ENCODE measurements at regions not wholly inside any gene's neighbourhood (a gene's known extent, or its start where the extent isn't known, plus 50 kb on each side); places are given as distances from the start of the nearest gene placed in this dataset.

DNA sequence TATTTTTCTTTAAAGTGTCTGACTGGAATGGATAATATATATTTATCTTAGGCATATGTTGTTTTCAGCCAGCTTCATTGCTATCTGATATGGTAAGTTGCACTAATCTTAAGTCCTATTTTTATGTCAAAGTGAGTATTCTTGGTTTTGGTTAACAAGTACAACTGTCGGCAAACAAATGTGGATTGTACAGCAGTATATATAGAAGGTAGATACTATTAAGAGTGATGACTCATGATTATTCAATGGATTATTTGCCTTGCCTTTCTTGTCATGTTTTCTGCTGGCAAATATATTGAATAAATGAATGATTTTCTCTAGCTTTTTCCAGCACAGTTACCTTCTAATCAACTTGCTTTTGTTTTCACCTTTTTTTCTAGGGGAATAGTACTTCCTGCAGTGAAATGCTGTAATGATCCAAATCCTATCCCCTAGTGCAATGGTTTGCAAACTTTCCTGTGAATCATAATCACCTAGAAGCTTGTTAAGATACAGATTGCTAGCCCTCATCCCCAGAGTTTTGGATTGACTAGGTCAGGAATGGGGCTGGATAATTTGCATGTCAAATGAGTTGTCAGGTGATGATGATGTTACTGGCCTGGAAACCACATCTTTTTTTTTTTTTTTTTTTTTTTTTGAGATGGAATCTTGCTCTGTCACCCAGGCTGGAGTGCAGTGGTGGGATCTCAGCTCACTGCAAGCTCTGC, 60.8 kb upstream of the ARRDC3 start:
- Histone ChIP-seq H3K27ac (no peak overlapping the region), H3K36me3 (no peaks in the 10 kb centered on the region), H3K9me3 (no peaks in the 10 kb centered on the region), H3K4me1 (no peaks in the 10 kb centered on the region), H3K27me3 (no peaks in the 10 kb centered on the region), H3K4me3 (no peak overlapping the region)
- TF ChIP-seq, protein P1, sequence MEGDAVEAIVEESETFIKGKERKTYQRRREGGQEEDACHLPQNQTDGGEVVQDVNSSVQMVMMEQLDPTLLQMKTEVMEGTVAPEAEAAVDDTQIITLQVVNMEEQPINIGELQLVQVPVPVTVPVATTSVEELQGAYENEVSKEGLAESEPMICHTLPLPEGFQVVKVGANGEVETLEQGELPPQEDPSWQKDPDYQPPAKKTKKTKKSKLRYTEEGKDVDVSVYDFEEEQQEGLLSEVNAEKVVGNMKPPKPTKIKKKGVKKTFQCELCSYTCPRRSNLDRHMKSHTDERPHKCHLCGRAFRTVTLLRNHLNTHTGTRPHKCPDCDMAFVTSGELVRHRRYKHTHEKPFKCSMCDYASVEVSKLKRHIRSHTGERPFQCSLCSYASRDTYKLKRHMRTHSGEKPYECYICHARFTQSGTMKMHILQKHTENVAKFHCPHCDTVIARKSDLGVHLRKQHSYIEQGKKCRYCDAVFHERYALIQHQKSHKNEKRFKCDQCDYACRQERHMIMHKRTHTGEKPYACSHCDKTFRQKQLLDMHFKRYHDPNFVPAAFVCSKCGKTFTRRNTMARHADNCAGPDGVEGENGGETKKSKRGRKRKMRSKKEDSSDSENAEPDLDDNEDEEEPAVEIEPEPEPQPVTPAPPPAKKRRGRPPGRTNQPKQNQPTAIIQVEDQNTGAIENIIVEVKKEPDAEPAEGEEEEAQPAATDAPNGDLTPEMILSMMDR (IDR thresholded peaks at IDR 0.05): no peak
- DNase-seq: no peak
- intact Hi-C loops (cut with DNase I; ENCODE audit: low total_unique reads): no loop called here

- Histone ChIP-seq H3K4me1 (no peaks in the 10 kb centered on the region), H3K27ac (no peak overlapping the region), H3K36me3 (no peaks in the 10 kb centered on the region), H3K9me3 (no peaks in the 10 kb centered on the region), H3K27me3 (no peaks in the 10 kb centered on the region), H3K4me3 (no peak overlapping the region)
- intact Hi-C loops (cut with DNase I; ENCODE audit: low total_unique reads): no loop called here
- no peak for DNase-seq
- TF ChIP-seq, protein P1 (IDR thresholded peaks at IDR 0.05): no peak
Observed at GRCh38 chr5:91443023-91443422, 59.9 kb upstream of the ARRDC3 start.

- Histone ChIP-seq H3K4me3 (no peak overlapping the region), H3K4me1 (no peaks in the 10 kb centered on the region), H3K27me3 (no peaks in the 10 kb centered on the region), H3K36me3 (no peaks in the 10 kb centered on the region), H3K9me3 (no peaks in the 10 kb centered on the region), H3K27ac (no peak overlapping the region)
- TF ChIP-seq, protein P1 (IDR thresholded peaks at IDR 0.05): no peak
- intact Hi-C loops (cut with DNase I; ENCODE audit: low total_unique reads): no loop called here
- DNase-seq: no peak
Observed at GRCh38 chr5:91441082-91441481, 58.0 kb upstream of the ARRDC3 start.

GRCh38 chr5:91438871-91439270, 55.8 kb upstream of the ARRDC3 start:
- Histone ChIP-seq H3K27ac (no peak overlapping the region), H3K9me3 (no peaks in the 10 kb centered on the region), H3K27me3 (no peaks in the 10 kb centered on the region), H3K36me3 (no peaks in the 10 kb centered on the region), H3K4me3 (no peak overlapping the region), H3K4me1 (no peaks in the 10 kb centered on the region)
- intact Hi-C loops (cut with DNase I; ENCODE audit: low total_unique reads): no loop called here
- no peak for DNase-seq
- TF ChIP-seq, protein P1 (IDR thresholded peaks at IDR 0.05): no peak

DNA sequence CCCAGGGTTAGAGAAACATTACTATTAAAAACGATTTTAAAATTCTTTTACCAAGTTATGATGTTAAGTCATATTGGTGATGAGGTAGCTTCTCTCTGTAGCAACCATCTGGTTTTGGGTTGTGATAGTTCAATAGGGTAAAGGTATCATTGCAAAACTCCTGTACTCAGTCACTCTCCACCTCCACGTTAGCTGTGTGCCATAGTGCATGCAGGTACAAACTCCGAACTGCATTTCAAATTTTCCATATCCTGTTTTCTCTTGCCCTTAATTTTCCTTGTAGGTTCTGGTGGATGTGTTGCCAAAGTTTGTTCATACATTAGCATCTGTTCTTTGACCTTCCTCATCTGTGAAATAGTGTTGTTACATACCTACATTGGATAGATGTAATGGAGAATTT, 53.1 kb upstream of the ARRDC3 start:
- TF ChIP-seq, protein P1 (IDR thresholded peaks at IDR 0.05): no peak
- Histone ChIP-seq H3K9me3 (no peaks in the 10 kb centered on the region), H3K36me3 (no peaks in the 10 kb centered on the region), H3K27ac (no peak overlapping the region), H3K27me3 (no peaks in the 10 kb centered on the region), H3K4me3 (no peak overlapping the region), H3K4me1 (no peaks in the 10 kb centered on the region)
- DNase-seq: no peak
- intact Hi-C loops (cut with DNase I; ENCODE audit: low total_unique reads): no loop called here

DNA sequence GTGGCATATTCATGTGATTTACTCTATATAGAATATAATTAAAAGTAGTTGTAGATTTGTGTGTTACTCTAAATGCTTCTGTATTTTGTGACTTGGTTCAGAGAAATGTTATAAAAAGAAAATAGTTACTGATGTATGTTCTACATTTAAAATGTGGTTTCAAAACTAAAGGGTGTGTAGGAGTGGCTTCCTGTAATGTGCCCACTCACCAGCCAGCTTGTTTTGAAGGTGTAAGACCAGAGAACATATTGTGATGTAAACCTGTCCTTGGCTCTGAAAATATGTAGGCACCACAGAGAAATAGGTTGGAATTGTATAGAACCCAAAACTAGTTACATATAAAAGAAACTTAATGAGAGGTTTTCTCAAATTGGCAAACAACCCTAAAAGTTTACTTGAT, 51.2 kb upstream of the ARRDC3 start:
- Histone ChIP-seq H3K4me1 (no peaks in the 10 kb centered on the region), H3K36me3 (no peaks in the 10 kb centered on the region), H3K9me3 (no peaks in the 10 kb centered on the region), H3K4me3 (no peak overlapping the region), H3K27me3 (no peaks in the 10 kb centered on the region), H3K27ac (no peak overlapping the region)
- TF ChIP-seq, protein P1 (IDR thresholded peaks at IDR 0.05): no peak
- no peak for DNase-seq
- intact Hi-C loops (cut with DNase I; ENCODE audit: low total_unique reads): no loop called here

Data from tibial artery (tissue), 4 donors.